T-cell (primary cell): ENCODE measurements at regions not wholly inside any gene's neighbourhood (a gene's known extent, or its start where the extent isn't known, plus 50 kb on each side); places are given as distances from the start of the nearest gene placed in this dataset.
"Not testable (repeated sequence)": the region's sequence is repeated elsewhere in the genome, so short reads cannot be mapped to it uniquely, and the experiment has no call there.

Experiments used
- ATAC-seq, 4 experiments: fragments of 200-7000 bp in 3 of 4; fragments of 150-1000 bp in 1 of 4; cut with Tn5 transposase; replicated peaks in 1 of 4; 1 replicate in 3 of 4; 2 replicates in 1 of 4; pipeline ENCODE4 v1.10.0; 2021; ENCODE audit warnings: moderate library complexity in 3 of 4, mild to moderate bottlenecking in 2 of 4, moderate number of reproducible peaks in 1 of 4
- CTCF ChIA-PET, 2 donors: fragments of 300-600 bp; sonication (Branson Sonifier 250); formaldehyde crosslinking; loops; one replicate each; lab custom pipeline; 2022; ENCODE audit warnings: antibody characterized with exemption in 2 of 2; lab: Charles Lee
- POLR2A ChIA-PET, 2 donors: fragments of 300-600 bp; sonication (Branson Sonifier 250); formaldehyde crosslinking; loops; one replicate each; lab custom pipeline; 2022; ENCODE audit warnings: antibody characterized with exemption in 2 of 2; lab: Charles Lee
- DNase-seq, 35 experiments: peaks; one replicate each; pipeline versions ENCODE4 v3.0.0 to v3.0.0-alpha.2; 2013 to 2023
- H3K27ac ChIP-seq: one replicate; pipeline ENCODE4 v1.5.1; 2013; ENCODE audit warnings: low read length
- H3K27me3 ChIP-seq, 2 experiments: replicated peaks in 1 of 2; 1 replicate in 1 of 2; 2 replicates in 1 of 2; pipeline versions ENCODE4 v1.6.1 to v1.7.0; 2013; ENCODE audit warnings: low read length in 1 of 2, mixed read lengths in 1 of 2; ENCODE audit not compliant: control insufficient read depth in 2 of 2, insufficient read depth in 2 of 2; ENCODE audit errors: extremely low read depth in 1 of 2
- H3K36me3 ChIP-seq, 2 donors: 1 replicate in 1 of 2; 2 replicates in 1 of 2; pipeline versions ENCODE4 v1.6.1 to v1.7.0; 2013; ENCODE audit warnings: low read length in 1 of 2; ENCODE audit not compliant: control insufficient read depth in 2 of 2, insufficient read depth in 1 of 2; ENCODE audit errors: extremely low read depth in 1 of 2
- H3K4me1 ChIP-seq, 2 experiments: 1 replicate in 1 of 2; 2 replicates in 1 of 2; pipeline versions ENCODE4 v1.6.1 to v1.7.0; 2013; ENCODE audit warnings: low read length in 2 of 2, mixed read lengths in 1 of 2; ENCODE audit not compliant: insufficient read depth in 2 of 2, control insufficient read depth in 1 of 2; ENCODE audit errors: extremely low read depth in 1 of 2
- H3K4me3 ChIP-seq, 2 donors: 1 replicate in 1 of 2; 2 replicates in 1 of 2; pipeline versions ENCODE4 v1.5.1 to v1.7.0; 2013; ENCODE audit warnings: mild to moderate bottlenecking in 2 of 2, low read length in 1 of 2, moderate library complexity in 1 of 2; ENCODE audit not compliant: control insufficient read depth in 1 of 2; ENCODE audit errors: extremely low read depth in 1 of 2
- H3K9me3 ChIP-seq: 2 replicates; pipeline ENCODE4 v1.7.0; 2013
- H3K27ac Mint-ChIP-seq, 2 donors: one replicate each; pipeline ENCODE4 v1.8.0; 2020 to 2021; ENCODE audit warnings: mild to moderate bottlenecking in 2 of 2, mixed read lengths in 2 of 2
- H3K27me3 Mint-ChIP-seq, 2 donors: one replicate each; pipeline ENCODE4 v1.8.0; 2021 to 2022; ENCODE audit warnings: mixed read lengths in 2 of 2
- H3K36me3 Mint-ChIP-seq: one replicate; pipeline ENCODE4 v1.8.0; 2021; ENCODE audit warnings: mixed read lengths
- H3K4me1 Mint-ChIP-seq, 3 donors: one replicate each; pipeline ENCODE4 v1.8.0; 2020 to 2022; ENCODE audit warnings: mixed read lengths in 3 of 3, mild to moderate bottlenecking in 1 of 3
- H3K4me3 Mint-ChIP-seq, 3 donors: one replicate each; pipeline ENCODE4 v1.8.0; 2020 to 2022; ENCODE audit warnings: mild to moderate bottlenecking in 3 of 3, mixed read lengths in 3 of 3, moderate library complexity in 3 of 3
- H3K9me3 Mint-ChIP-seq, 3 donors: one replicate each; pipeline ENCODE4 v1.8.0; 2020 to 2022; ENCODE audit warnings: mixed read lengths in 3 of 3
- WGBS: methylation state at CpG from one replicate; pipeline ENCODE4 v1.1.5; 2013; ENCODE audit warnings: missing lambda C conversion rate; ENCODE audit not compliant: insufficient coverage; 5-methylcytosine and 5-hydroxymethylcytosine counted together

GRCh38 chr10:33698033-33698432 is 363.6 kb upstream of the NRP1 start:
- H3K4me1 ChIP-seq: no peaks in the 10 kb centered on the region
- H3K4me3 Mint-ChIP-seq: no peak overlapping the region
- POLR2A ChIA-PET: no interaction called here
- peaks cover 0 to 8% of the 10 kb centered on the region in 2 experiments for H3K27me3 ChIP-seq
- H3K27me3 Mint-ChIP-seq: peaks cover 11 to 12% of the 10 kb centered on the region in 2 donors
- H3K36me3 ChIP-seq: no peaks in the 10 kb centered on the region
- CTCF ChIA-PET: no interaction called here
- no peaks in the 10 kb centered on the region for H3K4me1 Mint-ChIP-seq
- ATAC-seq (no peak), DNase-seq (no peak)
- peaks cover 6 to 15% (median 7%) of the 10 kb centered on the region in 3 donors for H3K9me3 Mint-ChIP-seq
- no peak overlapping the region for H3K4me3 ChIP-seq
- H3K27ac Mint-ChIP-seq: no peak overlapping the region
- H3K27ac ChIP-seq: no peak overlapping the region
- no peaks in the 10 kb centered on the region for H3K9me3 ChIP-seq
- no peaks in the 10 kb centered on the region for H3K36me3 Mint-ChIP-seq

- POLR2A ChIA-PET: no interaction called here
These were observed 362.5 kb upstream of the NRP1 start for GRCh38 chr10:33697016-33697415.

GRCh38 chr10:33695536-33695935 is 361.1 kb upstream of the NRP1 start:
- H3K4me3 ChIP-seq: no peak overlapping the region
- no peak overlapping the region for H3K27ac ChIP-seq
- Mint-ChIP-seq H3K4me1 (no peaks in the 10 kb centered on the region), H3K4me3 (no peak overlapping the region), H3K27ac (no peak overlapping the region), H3K9me3 (peaks cover 10 to 32% (median 23%) of the 10 kb centered on the region in 3 donors), H3K27me3 (peaks cover 2 to 6% of the 10 kb centered on the region in 2 donors), H3K36me3 (no peaks in the 10 kb centered on the region)
- 94% methylated on average over 5 of the region's 5 CpGs for WGBS
- DNase-seq (no peak), ATAC-seq (no peak)
- POLR2A ChIA-PET: no interaction called here
- peaks cover 0 to 5% of the 10 kb centered on the region in 2 experiments for H3K27me3 ChIP-seq
- H3K4me1 ChIP-seq: no peaks in the 10 kb centered on the region
- CTCF ChIA-PET: no interaction called here
- H3K9me3 ChIP-seq: no peaks in the 10 kb centered on the region
- H3K36me3 ChIP-seq: no peaks in the 10 kb centered on the region

More at GRCh38 chr10:33697016-33697415, 362.5 kb upstream of the NRP1 start:
- H3K9me3 Mint-ChIP-seq: peaks cover 6 to 20% (median 10%) of the 10 kb centered on the region in 3 donors
- Histone ChIP-seq H3K9me3 (no peaks in the 10 kb centered on the region), H3K27me3 (peaks cover 0 to 5% of the 10 kb centered on the region in 2 experiments), H3K4me1 (no peaks in the 10 kb centered on the region), H3K36me3 (no peaks in the 10 kb centered on the region), H3K4me3 (no peak overlapping the region), H3K27ac (no peak overlapping the region)
- H3K27ac Mint-ChIP-seq: no peak overlapping the region
- no peak for DNase-seq
- peaks cover 5 to 10% of the 10 kb centered on the region in 2 donors for H3K27me3 Mint-ChIP-seq
- WGBS: 94% methylated on average over 3 of the region's 5 CpGs
- no peak overlapping the region for H3K4me3 Mint-ChIP-seq
- H3K4me1 Mint-ChIP-seq: no peaks in the 10 kb centered on the region
- CTCF ChIA-PET: no interaction called here
- ATAC-seq: no peak
- H3K36me3 Mint-ChIP-seq: no peaks in the 10 kb centered on the region

GRCh38 chr10:33690536-33690935 is 356.1 kb upstream of the NRP1 start:
- H3K27ac ChIP-seq, POLR2A ChIA-PET, ATAC-seq, H3K27ac Mint-ChIP-seq, H3K36me3 ChIP-seq, H3K9me3 ChIP-seq, H3K27me3 Mint-ChIP-seq, DNase-seq, H3K4me1 ChIP-seq, H3K27me3 ChIP-seq, H3K4me3 Mint-ChIP-seq, H3K36me3 Mint-ChIP-seq, H3K4me3 ChIP-seq, H3K4me1 Mint-ChIP-seq, CTCF ChIA-PET: not testable (repeated sequence)
- H3K9me3 Mint-ChIP-seq: peaks cover 22 to 47% (median 37%) of the 10 kb centered on the region in 3 donors
- WGBS: no CpG with 5 or more reads among the region's 2 CpGs

GRCh38 chr10:33688506-33688905 is 354.0 kb upstream of the NRP1 start:
- H3K9me3 Mint-ChIP-seq: peaks cover 20 to 36% (median 35%) of the 10 kb centered on the region in 3 donors
- no peak overlapping the region for H3K4me3 ChIP-seq

GRCh38 chr10:33684211-33684611 is 349.7 kb upstream of the NRP1 start:
- no peak for ATAC-seq
- 88% methylated on average over 1 of the region's 2 CpGs for WGBS
- H3K27ac Mint-ChIP-seq: no peak overlapping the region
- no peaks in the 10 kb centered on the region for H3K4me1 ChIP-seq
- CTCF ChIA-PET: no interaction called here
- no peaks in the 10 kb centered on the region for H3K4me1 Mint-ChIP-seq
- no peak overlapping the region for H3K4me3 Mint-ChIP-seq
- H3K27me3 Mint-ChIP-seq: peaks cover 2 to 3% of the 10 kb centered on the region in 2 donors
- no peaks in the 10 kb centered on the region for H3K27me3 ChIP-seq
- no peak for DNase-seq
- no peaks in the 10 kb centered on the region for H3K36me3 Mint-ChIP-seq
- H3K9me3 Mint-ChIP-seq: peaks cover 4 to 8% (median 4%) of the 10 kb centered on the region in 3 donors
- H3K4me3 ChIP-seq: no peak overlapping the region
- no peak overlapping the region for H3K27ac ChIP-seq
- H3K36me3 ChIP-seq: no peaks in the 10 kb centered on the region
- POLR2A ChIA-PET: no interaction called here
- H3K9me3 ChIP-seq: no peaks in the 10 kb centered on the region

More at GRCh38 chr10:33688506-33688905, 354.0 kb upstream of the NRP1 start:
- ChIA-PET POLR2A (interaction anchor here in 1 of 2 donors (0.5 kb wide), 1 partner anchor 278 kb away, joined by 3 read pairs; no protein-coding TSS in a partner anchor), CTCF (no interaction called here)
- Mint-ChIP-seq H3K27ac (no peak overlapping the region), H3K36me3 (no peaks in the 10 kb centered on the region), H3K4me3 (no peak overlapping the region), H3K27me3 (peaks cover 2 to 3% of the 10 kb centered on the region in 2 donors), H3K4me1 (no peaks in the 10 kb centered on the region)
- no peak for DNase-seq
- Histone ChIP-seq H3K27ac (no peak overlapping the region), H3K27me3 (no peaks in the 10 kb centered on the region), H3K9me3 (no peaks in the 10 kb centered on the region), H3K36me3 (no peaks in the 10 kb centered on the region), H3K4me1 (no peaks in the 10 kb centered on the region)
- WGBS: no CpG with 5 or more reads among the region's 2 CpGs
- ATAC-seq: no peak

- Mint-ChIP-seq H3K27ac (no peak overlapping the region), H3K27me3 (peaks cover under 1 to 7% of the 10 kb centered on the region in 2 donors), H3K36me3 (no peaks in the 10 kb centered on the region), H3K9me3 (peaks cover 0 to 3% (median 0%) of the 10 kb centered on the region in 3 donors), H3K4me3 (no peak overlapping the region), H3K4me1 (no peaks in the 10 kb centered on the region)
- ATAC-seq: no peak
- no CpG with 5 or more reads among the region's 1 CpG for WGBS
- no peak overlapping the region for H3K4me3 ChIP-seq
- no peak for DNase-seq
- H3K9me3 ChIP-seq: no peaks in the 10 kb centered on the region
- POLR2A ChIA-PET: no interaction called here
- H3K27me3 ChIP-seq: no peaks in the 10 kb centered on the region
- H3K36me3 ChIP-seq: no peaks in the 10 kb centered on the region
- H3K4me1 ChIP-seq: no peaks in the 10 kb centered on the region
- H3K27ac ChIP-seq: no peak overlapping the region
- CTCF ChIA-PET: no interaction called here
These were observed 347.1 kb upstream of the NRP1 start for GRCh38 chr10:33681595-33681994.
